Heart right ventricle (tissue), 16 donors: ENCODE measurements at regions not wholly inside any gene's neighbourhood (a gene's known extent, or its start where the extent isn't known, plus 50 kb on each side); places are given as distances from the start of the nearest gene placed in this dataset.
A peak's percentile ranks its signal among the peaks of the same experiment; 100 is the strongest.

ENCODE experiments used
- ATAC-seq, 8 donors: fragments of 200-7000 bp; cut with Tn5 transposase; one replicate each; pipeline ENCODE4 v1.9.1; 2020; ENCODE audit warnings: mild to moderate bottlenecking in 8 of 8, moderate library complexity in 8 of 8, moderate number of reproducible peaks in 1 of 8
- DNase-seq, 2 donors: peaks; one replicate each; pipeline ENCODE4 v3.0.0-alpha.2; 2020
- H3K27ac ChIP-seq, 10 donors: fragments of 200-600 bp; sonication (generic) in 2 of 10; one replicate each; pipeline versions ENCODE4 v1.5.0 to v1.8.0; 2020 to 2022; ENCODE audit warnings: mild to moderate bottlenecking in 3 of 10
- H3K27me3 ChIP-seq, 7 donors: fragments of 200-600 bp; one replicate each; pipeline ENCODE4 v1.8.0; 2021 to 2022; ENCODE audit warnings: mild to moderate bottlenecking in 2 of 7
- H3K36me3 ChIP-seq, 9 donors: fragments of 200-600 bp; sonication (generic) in 1 of 9; one replicate each; pipeline versions ENCODE4 v1.5.0 to v1.8.0; 2020 to 2022; ENCODE audit warnings: mild to moderate bottlenecking in 2 of 9
- H3K4me1 ChIP-seq, 9 donors: fragments of 200-600 bp; sonication (generic) in 1 of 9; one replicate each; pipeline versions ENCODE4 v1.5.0 to v1.8.0; 2020 to 2022; ENCODE audit warnings: mild to moderate bottlenecking in 4 of 9
- H3K4me3 ChIP-seq, 10 donors: fragments of 200-600 bp; sonication (generic) in 2 of 10; one replicate each; pipeline versions ENCODE4 v1.5.0 to v1.8.0; 2020 to 2022; ENCODE audit warnings: mild to moderate bottlenecking in 7 of 10, moderate library complexity in 2 of 10
- H3K9me3 ChIP-seq, 11 donors: fragments of 200-600 bp in 10 of 11; sonication (generic) in 2 of 11; one replicate each; pipeline versions ENCODE4 v1.5.0 to v1.8.0; 2013 to 2022; ENCODE audit warnings: mild to moderate bottlenecking in 2 of 11, control low read depth in 1 of 11, moderate library complexity in 1 of 11
- CTCF ChIP-seq, 9 donors: fragments of 200-600 bp; sonication (generic) in 2 of 9; IDR thresholded peaks; one replicate each; pipeline versions ENCODE4 v1.5.0 to v1.8.0; 2021 to 2022; ENCODE audit warnings: antibody characterized with exemption in 9 of 9, mild to moderate bottlenecking in 5 of 9, moderate library complexity in 1 of 9
- WGBS, 2 donors: extraction: QIAGEN DNeasy Blood & Tissue Kit; methylation state at CpG; one replicate each; pipeline ENCODE4 v1.1.7; 2013; ENCODE audit warnings: inconsistent platforms in 1 of 2; 5-methylcytosine and 5-hydroxymethylcytosine counted together
- intact Hi-C, 10 donors: fragments of 100-400 bp; cut with DNase I; formaldehyde crosslinking; loops; one replicate each; pipeline versions ENCODE4 v1.11.1 to v1.14.2; 2022
- donor health status: Arrhythmogenic right ventricular cardiomyopathy.
- donor health status: ischemic (EF 13 %, LVEDD 7.1; RV severe dilation, severe dysfunction).
- donor health status: healthy with polysubstance abuse.
- donor health status: DM: no; HTN: yes; CAD: no.
- donor health status: DM: no; HTN: no; CAD: no.
- donor health status: ischemic (EF 25% LVEDD 6.9; RV normal size, moderate dysfunction).
- donor health status: ischemic (EF 25% LVEDD 5.7; RV mildly dilated, moderate dysfunction).
- donor health status: healthy.
- donor health status: DM: yes; HTN: yes; CAD: no.
- donor health status: Ischemic cardiomyopathy.
- donor health status: ischemic (EF 35%, LVEDD 5.7; RV mildly dilated, moderate dysfunction).
- donor health status: nonischemic (EF 11% LVEDD 7.7; RV severe dilation, severe dysfunction).
- donor health status: DM: yes; HTN: yes; CAD: no.
- donor health status: PGD.
- donor health status: ischemic (EF 29% LVEDD 5.4; RV normal size, mild dysfunction).
- donor health status: nonischemic (EF 23%, LVEDD 6.1; RV moderate dilation, normal function).

- 75 to 81% methylated on average over 2 of the region's 2 CpGs for WGBS, 2 donors
- Histone ChIP-seq H3K9me3 (peaks cover 0 to 10% (median 0%) of the 10 kb centered on the region in 11 donors), H3K27me3 (no peaks in the 10 kb centered on the region), H3K4me3 (no peak overlapping the region), H3K4me1 (peaks cover 0 to 33% (median 17%) of the 10 kb centered on the region in 9 donors), H3K36me3 (no peaks in the 10 kb centered on the region), H3K27ac (peak overlapping the region in 8 of 10 donors; percentile 46 to 75 (median 62))
- DNase-seq (no peak), ATAC-seq (peak in 2 of 8 donors; percentile 3 to 23)
- TF ChIP-seq CTCF (IDR thresholded peaks at IDR 0.05), result no peak
- intact Hi-C loops, result loop anchor here in 2 of 10 donors (2.0 to 5.0 kb wide), 2 partner anchors 74 to 127 kb away; no protein-coding TSS in a partner anchor
Observed at GRCh38 chr1:204813522-204813921, 57.1 kb upstream of the NFASC start.

- Histone ChIP-seq H3K9me3 (peaks cover 0 to 10% (median 0%) of the 10 kb centered on the region in 11 donors), H3K4me1 (peaks cover 0 to 41% (median 19%) of the 10 kb centered on the region in 9 donors), H3K4me3 (no peak overlapping the region), H3K27ac (peak overlapping the region; percentile 46 to 75 (median 62)), H3K36me3 (no peaks in the 10 kb centered on the region), H3K27me3 (no peaks in the 10 kb centered on the region)
- intact Hi-C loops, result loop anchor here in 2 of 10 donors (1.0 to 5.0 kb wide), 2 partner anchors 73 to 145 kb away; no protein-coding TSS in a partner anchor
- peak in 3 of 9 donors; percentile 28 to 37 (median 29) for TF ChIP-seq CTCF (IDR thresholded peaks at IDR 0.05)
- 29 to 31% methylated on average over 7 of the region's 7 CpGs for WGBS, 2 donors
- ATAC-seq (peak; percentile 75 to 97 (median 92)), DNase-seq (peak; percentile 43 to 53)
Observed at GRCh38 chr1:204814166-204814884, 56.3 kb upstream of the NFASC start.

GRCh38 chr1:204817341-204817740 is 53.3 kb upstream of the NFASC start:
- 87% methylated on average over 5 of the region's 5 CpGs for WGBS, 2 donors
- TF ChIP-seq CTCF (IDR thresholded peaks at IDR 0.05), result no peak
- Histone ChIP-seq H3K27me3 (no peaks in the 10 kb centered on the region), H3K4me1 (peaks cover 10 to 69% (median 29%) of the 10 kb centered on the region in 9 donors), H3K9me3 (peaks cover 0 to 10% (median 0%) of the 10 kb centered on the region in 11 donors), H3K4me3 (no peak overlapping the region), H3K27ac (no peak overlapping the region), H3K36me3 (no peaks in the 10 kb centered on the region)
- intact Hi-C loops, result no loop called here
- DNase-seq (no peak), ATAC-seq (no peak)

GRCh38 chr1:204818998-204819397 is 51.7 kb upstream of the NFASC start:
- peak in 1 of 2 donors; percentile 39 for DNase-seq
- no peaks in the 10 kb centered on the region for H3K27me3 ChIP-seq
- intact Hi-C loops, result no loop called here
- no peaks in the 10 kb centered on the region for H3K36me3 ChIP-seq
- no peak overlapping the region for H3K4me3 ChIP-seq
- H3K4me1 ChIP-seq, result peaks cover 3 to 66% (median 21%) of the 10 kb centered on the region in 9 donors
- 48 to 53% methylated on average over 3 of the region's 3 CpGs for WGBS, 2 donors
- peak in 6 of 8 donors; percentile 44 to 59 (median 54) for ATAC-seq
- no peak for TF ChIP-seq CTCF (IDR thresholded peaks at IDR 0.05)
- peak overlapping the region in 4 of 10 donors; percentile 9 to 59 (median 35) for H3K27ac ChIP-seq
- peaks cover 0 to 10% (median 0%) of the 10 kb centered on the region in 11 donors for H3K9me3 ChIP-seq
